ENCODE measurements at regions not wholly inside any gene's neighbourhood (a gene's known extent, or its start where the extent isn't known, plus 50 kb on each side); places are given as distances from the start of the nearest gene placed in this dataset.

- no peaks in the 10 kb centered on the region for H3K4me1 ChIP-seq
- TF ChIP-seq CTCF (IDR thresholded peaks at IDR 0.05): no peak
- H3K9ac ChIP-seq (ENCODE audit: low read depth in 2 of 2, low read length in 2 of 2): no peak overlapping the region
- intact Hi-C loops (cut with DNase I): no loop called here
- no peak overlapping the region for H3K4me3 ChIP-seq
- H3K9me3 ChIP-seq: no peaks in the 10 kb centered on the region
- no peaks in the 10 kb centered on the region for H3K36me3 ChIP-seq
- DNase-seq: no peak
- H3K27me3 ChIP-seq: no peaks in the 10 kb centered on the region
- H3K27ac ChIP-seq: no peak overlapping the region
Observed at GRCh38 chr13:110034031-110034549, 247.7 kb upstream of the IRS2 start.

GRCh38 chr13:110032969-110033368 lies 246.6 kb upstream of the IRS2 start:
- intact Hi-C loops (cut with DNase I): no loop called here

GRCh38 chr13:110030394-110030928 lies 244.1 kb upstream of the IRS2 start:
- H3K4me1 ChIP-seq: no peaks in the 10 kb centered on the region
- intact Hi-C loops (cut with DNase I): no loop called here

More at GRCh38 chr13:110032969-110033368, 246.6 kb upstream of the IRS2 start:
- no peaks in the 10 kb centered on the region for H3K36me3 ChIP-seq
- H3K4me1 ChIP-seq: no peaks in the 10 kb centered on the region
- no peaks in the 10 kb centered on the region for H3K9me3 ChIP-seq
- no peak overlapping the region for H3K4me3 ChIP-seq
- no peak overlapping the region for H3K27ac ChIP-seq
- no peak for TF ChIP-seq CTCF (IDR thresholded peaks at IDR 0.05)
- no peak for DNase-seq
- no peak overlapping the region for H3K9ac ChIP-seq (ENCODE audit: low read depth in 2 of 2, low read length in 2 of 2)
- H3K27me3 ChIP-seq: no peaks in the 10 kb centered on the region

GRCh38 chr13:110028838-110029621 lies 242.6 kb upstream of the IRS2 start:
- no peak for TF ChIP-seq CTCF (IDR thresholded peaks at IDR 0.05)
- no peak overlapping the region for H3K4me3 ChIP-seq
- H3K9ac ChIP-seq (ENCODE audit: low read depth in 2 of 2, low read length in 2 of 2): no peak overlapping the region
- no peaks in the 10 kb centered on the region for H3K9me3 ChIP-seq
- no peaks in the 10 kb centered on the region for H3K36me3 ChIP-seq
- no peaks in the 10 kb centered on the region for H3K4me1 ChIP-seq
- H3K27ac ChIP-seq: no peak overlapping the region
- intact Hi-C loops (cut with DNase I): no loop called here
- no peaks in the 10 kb centered on the region for H3K27me3 ChIP-seq
- no peak for DNase-seq

More at GRCh38 chr13:110030394-110030928, 244.1 kb upstream of the IRS2 start:
- DNase-seq: no peak
- no peaks in the 10 kb centered on the region for H3K9me3 ChIP-seq
- TF ChIP-seq CTCF (IDR thresholded peaks at IDR 0.05): no peak
- H3K27me3 ChIP-seq: no peaks in the 10 kb centered on the region
- H3K36me3 ChIP-seq: no peaks in the 10 kb centered on the region
- H3K4me3 ChIP-seq: no peak overlapping the region
- H3K27ac ChIP-seq: no peak overlapping the region
- no peak overlapping the region for H3K9ac ChIP-seq (ENCODE audit: low read depth in 2 of 2, low read length in 2 of 2)

GRCh38 chr13:110028311-110028710 lies 241.9 kb upstream of the IRS2 start:
- H3K4me3 ChIP-seq: no peak overlapping the region
- no peak for DNase-seq
- no peaks in the 10 kb centered on the region for H3K9me3 ChIP-seq
- intact Hi-C loops (cut with DNase I): no loop called here
- H3K4me1 ChIP-seq: no peaks in the 10 kb centered on the region
- no peaks in the 10 kb centered on the region for H3K36me3 ChIP-seq
- H3K9ac ChIP-seq (ENCODE audit: low read depth in 2 of 2, low read length in 2 of 2): no peak overlapping the region
- H3K27ac ChIP-seq: no peak overlapping the region
- no peak for TF ChIP-seq CTCF (IDR thresholded peaks at IDR 0.05)
- H3K27me3 ChIP-seq: no peaks in the 10 kb centered on the region
